NOMO-1 treated with dmso at 0.1 percent for 144 hours (cell line): ENCODE measurements at regions not wholly inside any gene's neighbourhood (a gene's known extent, or its start where the extent isn't known, plus 50 kb on each side); places are given as distances from the start of the nearest gene placed in this dataset.

ENCODE experiments used
- DNase-seq: peaks from one replicate; lab custom pipeline; 2025; ENCODE audit not compliant: unreplicated experiment; lab: John Stamatoyannopoulos, UW

GRCh38 chr3:34277110-34277509 is 478.7 kb downstream of the PDCD6IP start:
- no peak for DNase-seq

GRCh38 chr3:34279901-34280300 is 481.5 kb downstream of the PDCD6IP start:
- DNase-seq, result no peak

- DNase-seq, result no peak
Measured at GRCh38 chr3:34283751-34284150, 485.3 kb downstream of the PDCD6IP start.

GRCh38 chr3:34284959-34285826 is 486.8 kb downstream of the PDCD6IP start:
- no peak for DNase-seq

- DNase-seq, result no peak
Measured at GRCh38 chr3:34285827-34286188, 487.4 kb downstream of the PDCD6IP start.

GRCh38 chr3:34292605-34293300 is 494.3 kb downstream of the PDCD6IP start:
- no peak for DNase-seq

- DNase-seq, result no peak
Measured at GRCh38 chr3:34294240-34294639, 495.8 kb downstream of the PDCD6IP start.

- DNase-seq, result no peak
Measured at GRCh38 chr3:34296796-34297195, 498.4 kb downstream of the PDCD6IP start.

- DNase-seq, result no peak
Measured at GRCh38 chr3:34298653-34299052, 500.2 kb downstream of the PDCD6IP start.

- no peak for DNase-seq
Measured at GRCh38 chr3:34300621-34301020, 502.2 kb downstream of the PDCD6IP start.

- no peak for DNase-seq
Measured at GRCh38 chr3:34301313-34301712, 502.9 kb downstream of the PDCD6IP start.

GRCh38 chr3:34305266-34305665 is 506.8 kb downstream of the PDCD6IP start:
- DNase-seq, result no peak

- DNase-seq, result no peak
Measured at GRCh38 chr3:34312684-34313083, 514.3 kb downstream of the PDCD6IP start.

GRCh38 chr3:34319881-34320280 is 521.5 kb downstream of the PDCD6IP start:
- no peak for DNase-seq

GRCh38 chr3:34323517-34323916 is 525.1 kb downstream of the PDCD6IP start:
- DNase-seq, result no peak

GRCh38 chr3:34346656-34347055 is 548.2 kb downstream of the PDCD6IP start:
- DNase-seq, result no peak

- no peak for DNase-seq
Measured at GRCh38 chr3:34351882-34352777, 553.7 kb downstream of the PDCD6IP start.

- DNase-seq, result no peak
Measured at GRCh38 chr3:34352778-34353331, 554.4 kb downstream of the PDCD6IP start.

- DNase-seq, result no peak
Measured at GRCh38 chr3:34357461-34357860, 559.0 kb downstream of the PDCD6IP start.

GRCh38 chr3:34359064-34359463 is 560.6 kb downstream of the PDCD6IP start:
- no peak for DNase-seq

GRCh38 chr3:34360713-34361112 is 562.3 kb downstream of the PDCD6IP start:
- no peak for DNase-seq
